ENCODE measurements at regions not wholly inside any gene's neighbourhood (a gene's known extent, or its start where the extent isn't known, plus 50 kb on each side); places are given as distances from the start of the nearest gene placed in this dataset.
"Not testable (repeated sequence)": the region's sequence is repeated elsewhere in the genome, so short reads cannot be mapped to it uniquely, and the experiment has no call there.

DNA sequence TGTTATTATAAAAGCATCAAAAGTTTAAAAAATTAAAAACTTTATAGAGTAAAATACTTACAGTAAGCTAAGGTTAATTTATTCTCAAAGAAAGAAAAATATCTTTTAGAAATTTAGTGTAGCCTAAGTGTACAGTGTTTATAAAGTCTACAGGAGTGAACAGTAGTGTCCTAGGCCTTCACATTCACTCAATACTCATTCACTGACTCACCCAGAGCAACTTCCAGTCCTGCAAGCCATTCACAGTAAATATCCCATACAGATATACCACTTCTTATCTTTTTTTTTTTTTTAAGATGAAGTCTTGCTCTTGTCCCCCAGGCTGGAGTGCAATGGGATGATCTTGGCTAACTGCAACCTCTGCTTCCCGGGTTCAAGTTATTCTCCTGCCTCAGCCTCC is 73.1 kb upstream of the FST start:
- no peaks in the 10 kb centered on the region for H3K27me3 ChIP-seq
- H3K4me1 ChIP-seq = peaks cover 0 to 4% (median 0%) of the 10 kb centered on the region in 12 donors
- H3K36me3 ChIP-seq = no peaks in the 10 kb centered on the region
- intact Hi-C loops (cut with DNase I) = no loop called here
- ATAC-seq (no peak), DNase-seq (no peak)
- 90 to 98% (median 94%) methylated on average over 1 of the region's 1 CpG for WGBS, 4 donors
- no peak for TF ChIP-seq POLR2A (IDR thresholded peaks at IDR 0.05)
- H3K9me3 ChIP-seq = peaks cover 0 to 6% (median 0%) of the 10 kb centered on the region in 12 donors
- H3K4me3 ChIP-seq = no peak overlapping the region
- no peak overlapping the region for H3K27ac ChIP-seq

DNA sequence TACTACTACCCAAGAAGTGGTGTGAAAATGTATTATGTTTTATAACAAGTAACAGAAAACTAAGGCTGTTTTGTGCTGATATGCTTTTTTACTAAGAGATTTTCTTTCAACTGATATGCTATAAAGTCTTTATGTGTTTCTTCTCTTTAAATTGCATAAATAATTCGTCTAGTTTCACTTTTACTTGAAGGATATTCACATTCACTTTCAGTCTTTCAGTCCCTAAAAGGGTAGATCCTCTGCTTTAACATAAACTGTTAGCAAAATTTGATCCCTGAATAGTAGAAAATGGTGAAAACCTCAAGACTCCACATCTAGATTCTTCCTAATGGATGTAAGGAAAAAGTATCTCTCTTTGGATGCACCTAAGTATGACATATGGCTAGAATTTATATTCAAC is 69.0 kb upstream of the FST start:
- DNase-seq (no peak), ATAC-seq (no peak)
- no peaks in the 10 kb centered on the region for H3K9me3 ChIP-seq
- intact Hi-C loops (cut with DNase I) = no loop called here
- peaks cover 0 to 4% (median 0%) of the 10 kb centered on the region in 12 donors for H3K4me1 ChIP-seq
- 38 to 55% (median 53%) methylated on average over 1 of the region's 1 CpG for WGBS, 4 donors
- no peak overlapping the region for H3K27ac ChIP-seq
- no peaks in the 10 kb centered on the region for H3K27me3 ChIP-seq
- no peaks in the 10 kb centered on the region for H3K36me3 ChIP-seq
- no peak overlapping the region for H3K4me3 ChIP-seq
- TF ChIP-seq, protein P1, sequence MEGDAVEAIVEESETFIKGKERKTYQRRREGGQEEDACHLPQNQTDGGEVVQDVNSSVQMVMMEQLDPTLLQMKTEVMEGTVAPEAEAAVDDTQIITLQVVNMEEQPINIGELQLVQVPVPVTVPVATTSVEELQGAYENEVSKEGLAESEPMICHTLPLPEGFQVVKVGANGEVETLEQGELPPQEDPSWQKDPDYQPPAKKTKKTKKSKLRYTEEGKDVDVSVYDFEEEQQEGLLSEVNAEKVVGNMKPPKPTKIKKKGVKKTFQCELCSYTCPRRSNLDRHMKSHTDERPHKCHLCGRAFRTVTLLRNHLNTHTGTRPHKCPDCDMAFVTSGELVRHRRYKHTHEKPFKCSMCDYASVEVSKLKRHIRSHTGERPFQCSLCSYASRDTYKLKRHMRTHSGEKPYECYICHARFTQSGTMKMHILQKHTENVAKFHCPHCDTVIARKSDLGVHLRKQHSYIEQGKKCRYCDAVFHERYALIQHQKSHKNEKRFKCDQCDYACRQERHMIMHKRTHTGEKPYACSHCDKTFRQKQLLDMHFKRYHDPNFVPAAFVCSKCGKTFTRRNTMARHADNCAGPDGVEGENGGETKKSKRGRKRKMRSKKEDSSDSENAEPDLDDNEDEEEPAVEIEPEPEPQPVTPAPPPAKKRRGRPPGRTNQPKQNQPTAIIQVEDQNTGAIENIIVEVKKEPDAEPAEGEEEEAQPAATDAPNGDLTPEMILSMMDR (IDR thresholded peaks at IDR 0.05) = no peak
- TF ChIP-seq POLR2A (IDR thresholded peaks at IDR 0.05) = no peak

GRCh38 chr5:53412499-53412898 is 67.9 kb upstream of the FST start:
- H3K4me3 ChIP-seq; intact Hi-C loops (cut with DNase I); H3K27ac ChIP-seq; H3K27me3 ChIP-seq; H3K4me1 ChIP-seq; ATAC-seq; H3K9me3 ChIP-seq; H3K36me3 ChIP-seq; DNase-seq: not testable (repeated sequence)
- WGBS, 4 donors = 84 to 98% (median 97%) methylated on average over 5 of the region's 5 CpGs

DNA sequence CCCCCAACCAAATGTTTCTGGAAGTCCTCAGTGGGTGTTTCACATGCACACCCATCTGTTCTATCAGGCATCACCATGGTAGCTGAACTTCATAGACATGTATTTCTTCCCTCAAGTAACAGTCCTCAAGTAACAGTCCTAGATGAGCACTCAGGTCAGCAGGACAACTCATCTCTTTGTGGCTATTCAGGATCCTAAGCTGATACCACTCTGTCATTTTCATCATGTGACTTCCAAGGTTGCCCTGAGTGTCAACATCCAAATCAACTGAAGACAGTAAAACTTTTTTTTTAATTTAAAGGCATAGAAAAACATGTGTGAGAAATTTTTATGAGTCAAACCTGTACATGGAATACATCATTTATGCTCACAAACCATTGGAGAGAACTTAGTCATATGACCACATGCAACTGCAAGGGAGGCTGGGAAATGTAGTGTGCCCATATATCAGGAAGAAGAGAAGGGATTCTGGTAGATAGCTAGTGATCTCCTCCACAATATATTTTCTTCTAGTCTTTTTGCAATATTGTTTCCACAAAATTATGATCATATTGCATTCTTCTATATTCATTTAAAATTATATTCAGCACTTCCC is 64.2 kb upstream of the FST start:
- H3K27ac ChIP-seq = no peak overlapping the region
- intact Hi-C loops (cut with DNase I) = no loop called here
- DNase-seq = no peak
- no peaks in the 10 kb centered on the region for H3K27me3 ChIP-seq
- H3K4me1 ChIP-seq = peaks cover 0 to 6% (median 0%) of the 10 kb centered on the region in 12 donors
- TF ChIP-seq, protein P1 (IDR thresholded peaks at IDR 0.05) = no peak
- TF ChIP-seq POLR2A (IDR thresholded peaks at IDR 0.05) = no peak
- H3K4me3 ChIP-seq = no peak overlapping the region
- H3K36me3 ChIP-seq = no peaks in the 10 kb centered on the region
- H3K9me3 ChIP-seq = no peaks in the 10 kb centered on the region
- no peak for ATAC-seq

GRCh38 chr5:53418409-53418808 is 62.0 kb upstream of the FST start:
- Histone ChIP-seq H3K4me1 (peaks cover 0 to 6% (median 0%) of the 10 kb centered on the region in 12 donors), H3K36me3 (no peaks in the 10 kb centered on the region), H3K27ac (peak overlapping the region in 1 of 12 donors; percentile 38), H3K4me3 (no peak overlapping the region), H3K9me3 (no peaks in the 10 kb centered on the region), H3K27me3 (no peaks in the 10 kb centered on the region)
- WGBS, 4 donors = 68 to 72% (median 71%) methylated on average over 4 of the region's 4 CpGs
- no peak for DNase-seq
- ATAC-seq = no peak
- TF ChIP-seq POLR2A (IDR thresholded peaks at IDR 0.05) = no peak
- TF ChIP-seq, protein P1 (IDR thresholded peaks at IDR 0.05) = no peak
- intact Hi-C loops (cut with DNase I) = no loop called here

Data from heart left ventricle (tissue), 16 donors.